ENCODE measurements at regions not wholly inside any gene's neighbourhood (a gene's known extent, or its start where the extent isn't known, plus 50 kb on each side); places are given as distances from the start of the nearest gene placed in this dataset.

DNA sequence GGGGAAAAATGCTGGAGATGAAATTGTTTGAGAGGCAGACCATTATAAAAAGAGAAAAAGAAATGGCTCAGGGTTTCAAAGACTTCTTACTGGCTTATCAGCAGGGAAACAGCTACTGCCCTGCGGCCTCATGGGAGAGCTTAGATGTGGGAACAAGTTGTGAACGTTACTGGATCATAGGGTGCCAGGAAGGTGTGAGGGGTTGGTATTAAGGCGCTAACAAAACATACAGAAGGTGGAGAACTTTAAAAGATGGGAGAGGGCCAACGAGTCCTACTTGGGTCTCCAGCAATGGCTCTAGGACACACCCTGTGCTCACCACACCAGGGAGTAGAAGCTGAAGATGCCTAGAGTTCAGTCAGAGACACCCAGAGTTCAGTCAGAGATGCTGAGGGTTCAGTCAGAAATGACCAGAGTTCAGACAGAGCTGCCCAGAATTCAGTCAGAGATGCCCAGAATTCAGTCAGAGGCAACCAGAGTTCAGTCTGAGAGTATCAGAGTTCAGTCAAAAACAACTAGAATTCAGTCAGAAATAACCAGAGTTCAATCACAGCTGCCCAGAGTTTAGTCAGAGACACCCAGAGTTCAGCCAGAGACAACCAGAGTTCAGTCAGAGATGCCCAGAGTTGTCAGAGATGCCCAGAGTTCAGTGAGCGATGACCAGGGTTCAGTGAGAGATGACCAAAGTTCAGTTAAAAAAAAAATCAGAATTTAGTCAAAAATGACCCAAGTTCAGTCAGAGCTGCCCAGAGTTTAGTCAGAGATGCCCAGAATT lies 1103.6 kb downstream of the BCL11B start:
- DNase-seq (ENCODE audit: low read depth): no peak

DNA sequence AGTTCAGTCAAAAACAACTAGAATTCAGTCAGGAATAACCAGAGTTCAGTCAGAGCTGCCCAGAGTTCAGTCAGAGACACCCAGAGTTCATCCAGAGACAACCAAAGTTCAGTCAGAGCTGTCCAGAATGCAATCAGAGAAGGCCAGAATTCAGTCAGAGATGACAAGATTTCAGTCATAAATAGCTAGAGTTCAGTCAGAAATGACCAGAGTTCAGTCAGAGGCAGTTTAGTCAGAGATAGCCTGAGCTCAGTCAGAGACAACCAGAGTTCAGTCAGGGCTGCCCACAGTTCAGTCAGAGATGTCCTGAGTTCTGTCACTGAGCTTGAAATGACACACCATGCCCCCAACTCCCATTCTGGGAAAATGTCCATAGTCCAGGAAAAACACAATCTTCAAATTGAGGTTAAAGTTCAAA lies 1102.8 kb downstream of the BCL11B start:
- DNase-seq (ENCODE audit: low read depth): no peak

DNA sequence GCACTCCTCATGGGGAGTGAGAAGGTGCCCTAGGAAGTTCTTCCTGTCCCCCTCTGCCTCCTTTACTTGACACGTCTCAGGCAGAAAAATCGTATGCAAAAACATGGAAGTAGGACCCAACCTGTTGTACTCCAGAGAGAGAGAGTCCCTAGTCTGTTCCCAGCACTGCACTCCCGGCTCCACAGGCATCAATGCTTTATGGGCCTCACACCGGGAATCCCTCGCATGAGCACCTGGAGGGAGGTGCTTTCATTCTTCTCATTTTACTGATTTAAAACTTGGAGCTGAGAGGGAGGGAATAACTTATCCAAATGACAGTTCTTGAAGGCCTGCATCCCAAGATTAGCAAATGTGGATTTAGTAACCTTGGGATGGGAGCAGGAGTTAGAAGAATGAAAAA lies 1101.4 kb downstream of the BCL11B start:
- DNase-seq (ENCODE audit: low read depth): no peak

DNA sequence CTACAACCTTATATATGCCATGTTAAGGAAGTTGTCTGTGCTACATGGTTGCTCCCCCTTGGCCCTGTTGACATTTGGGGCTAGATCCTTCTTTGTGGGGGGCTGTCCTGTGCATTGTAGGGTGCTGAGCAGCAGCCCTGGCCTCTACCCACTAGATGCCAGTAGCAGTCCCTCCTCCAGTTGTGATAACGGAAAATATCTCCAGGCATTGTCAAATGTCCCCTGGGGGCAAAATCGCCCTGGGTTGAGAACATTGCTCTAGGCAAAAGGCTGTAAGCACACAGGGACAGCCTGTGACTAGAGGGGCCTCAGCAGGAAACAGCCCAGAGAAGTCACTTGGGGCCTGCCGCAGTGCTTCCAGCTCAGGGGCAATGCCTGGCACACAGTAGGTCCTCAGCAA lies 1100.3 kb downstream of the BCL11B start:
- DNase-seq (ENCODE audit: low read depth): no peak

DNA sequence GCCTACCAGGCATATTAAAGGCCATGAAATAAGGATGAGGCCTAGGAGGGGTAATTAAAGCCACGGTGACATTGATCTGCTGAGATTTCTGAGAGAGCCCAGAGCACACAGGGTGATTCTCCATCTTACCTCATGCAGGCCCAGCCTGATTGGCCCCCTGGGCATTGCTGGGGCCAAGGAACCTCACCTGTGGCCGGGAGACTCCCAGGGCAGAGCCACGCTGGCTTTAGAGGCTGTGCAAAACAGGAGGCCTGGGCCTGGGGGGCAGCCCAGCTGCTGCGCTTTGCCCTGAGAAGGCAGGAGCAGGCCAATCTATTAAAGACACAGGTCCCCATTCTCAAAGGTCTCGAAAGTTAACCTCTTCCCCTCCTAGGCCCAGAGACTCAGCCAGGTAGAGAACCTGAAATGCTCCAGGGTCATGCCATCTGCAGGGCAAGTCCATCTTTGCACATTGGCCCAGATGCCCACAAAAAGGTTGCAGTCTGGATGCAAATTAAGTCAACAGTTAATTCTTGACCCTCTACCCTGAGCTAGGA lies 1099.7 kb downstream of the BCL11B start:
- DNase-seq (ENCODE audit: low read depth): no peak

DNA sequence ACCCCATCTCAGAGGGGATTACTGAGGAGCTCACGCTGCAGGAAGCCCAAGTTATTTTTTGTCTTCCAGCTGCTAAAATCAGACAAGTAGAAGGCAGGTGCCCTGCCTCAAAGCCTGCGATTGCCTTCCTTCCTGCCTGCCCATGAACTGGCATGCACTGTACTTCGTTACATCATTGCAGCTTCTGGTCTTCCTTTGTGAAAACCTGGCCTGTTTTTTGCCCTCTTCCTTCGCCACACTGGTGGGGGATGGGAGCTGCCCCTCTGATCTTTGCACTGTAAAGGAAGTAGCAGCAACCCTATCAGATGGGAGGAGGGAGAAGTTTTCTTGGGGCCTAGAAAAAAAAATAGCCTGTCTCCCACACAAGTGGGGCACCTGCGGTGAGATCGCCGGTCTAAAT lies 1098.7 kb downstream of the BCL11B start:
- DNase-seq (ENCODE audit: low read depth): no peak

DNA sequence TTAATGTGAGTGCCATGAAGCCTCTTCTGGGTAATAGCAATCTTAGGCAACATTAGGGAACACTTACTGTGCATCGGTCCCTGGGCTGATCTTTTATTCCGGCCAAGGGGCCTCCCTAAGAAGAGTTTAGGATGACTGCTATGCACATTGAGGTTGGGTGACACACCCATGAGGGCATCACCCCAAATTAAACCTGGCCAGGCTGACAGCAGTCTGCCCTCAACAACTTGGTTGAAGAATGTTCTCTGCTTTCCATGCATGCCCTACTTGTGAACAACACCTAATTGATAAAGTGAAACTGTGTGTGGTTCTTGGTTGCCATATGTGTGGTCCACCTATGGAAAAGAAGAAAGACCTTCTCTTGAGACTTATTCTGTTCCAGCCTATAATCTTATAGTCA lies 1098.0 kb downstream of the BCL11B start:
- no peak for DNase-seq (ENCODE audit: low read depth)

DNA sequence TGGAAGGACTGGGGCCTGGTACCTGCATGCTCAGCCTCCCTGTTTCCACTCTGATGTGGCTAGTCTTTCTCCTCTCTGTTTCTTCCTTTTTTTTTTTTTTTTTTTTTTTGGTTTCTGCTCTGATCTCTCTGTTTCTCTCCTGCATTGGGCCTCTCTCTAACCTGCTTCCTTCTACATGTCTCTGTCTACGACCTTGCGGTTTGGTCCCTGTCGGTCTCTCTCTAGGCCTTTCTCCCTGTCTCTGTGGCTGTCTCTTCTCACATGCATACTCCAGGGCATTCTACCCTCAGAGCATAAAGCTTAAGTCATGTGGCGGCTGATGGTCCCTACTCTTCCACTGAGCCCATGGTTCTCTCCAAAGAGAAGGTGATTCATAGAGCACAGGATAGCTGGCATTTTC lies 1096.6 kb downstream of the BCL11B start:
- DNase-seq (ENCODE audit: low read depth): no peak

DNA sequence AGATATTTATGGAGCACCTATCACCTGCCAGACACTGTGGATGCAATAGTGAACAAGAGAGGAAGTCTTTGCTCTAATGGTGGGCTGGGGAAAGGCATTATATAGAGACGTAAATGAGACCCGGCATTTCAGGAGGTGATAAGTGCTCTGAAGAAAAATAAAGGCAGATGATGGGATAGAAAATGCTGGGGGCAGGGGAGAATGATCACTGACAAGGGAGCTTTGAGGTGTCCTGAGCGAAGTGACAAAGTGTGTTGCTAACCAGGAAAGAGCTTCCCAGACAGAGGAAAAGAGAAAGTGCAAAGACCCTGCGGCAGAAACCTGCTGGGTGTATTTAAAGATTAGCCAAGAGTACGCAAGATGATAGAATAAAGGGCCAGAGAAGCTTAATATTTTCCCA lies 1096.1 kb downstream of the BCL11B start:
- DNase-seq (ENCODE audit: low read depth): no peak

DNA sequence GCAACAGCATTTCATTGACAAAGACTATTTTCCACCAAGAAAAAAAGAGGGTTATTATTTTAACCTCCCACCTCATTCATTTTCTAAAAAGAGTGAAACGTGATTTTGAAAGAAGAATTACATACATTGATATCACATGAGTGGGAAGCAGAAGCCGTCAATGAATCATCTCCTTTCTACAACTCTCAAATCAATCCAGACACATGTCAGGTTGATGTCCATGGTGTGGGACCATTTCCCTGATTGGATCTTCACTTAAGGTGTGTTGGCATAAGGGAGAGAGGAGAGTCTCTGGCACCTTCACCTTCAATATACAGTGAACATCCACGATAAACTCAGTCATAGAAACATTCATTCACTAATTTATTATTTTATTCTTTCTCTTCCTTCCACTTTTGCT lies 1095.1 kb downstream of the BCL11B start:
- no peak for DNase-seq (ENCODE audit: low read depth)

DNA sequence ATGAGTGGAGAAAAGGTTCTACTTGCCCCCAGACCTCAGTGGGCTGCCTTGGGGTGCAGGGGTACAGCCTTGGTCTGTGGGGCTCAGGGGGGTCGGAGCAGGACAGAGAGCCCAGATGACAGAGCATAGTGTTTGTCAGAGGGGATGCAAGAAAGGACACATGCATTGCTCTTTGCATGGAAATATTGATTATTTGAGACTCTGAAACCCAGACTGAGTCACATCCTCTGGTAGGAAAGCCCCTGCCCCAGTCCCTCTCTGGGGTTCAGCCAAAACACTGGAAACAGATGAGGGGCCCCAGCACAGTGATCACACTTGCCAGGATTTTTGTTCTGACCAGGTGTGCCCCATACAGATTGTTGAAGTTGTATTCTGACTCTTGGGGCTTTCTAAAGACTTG lies 1094.4 kb downstream of the BCL11B start:
- no peak for DNase-seq (ENCODE audit: low read depth)

DNA sequence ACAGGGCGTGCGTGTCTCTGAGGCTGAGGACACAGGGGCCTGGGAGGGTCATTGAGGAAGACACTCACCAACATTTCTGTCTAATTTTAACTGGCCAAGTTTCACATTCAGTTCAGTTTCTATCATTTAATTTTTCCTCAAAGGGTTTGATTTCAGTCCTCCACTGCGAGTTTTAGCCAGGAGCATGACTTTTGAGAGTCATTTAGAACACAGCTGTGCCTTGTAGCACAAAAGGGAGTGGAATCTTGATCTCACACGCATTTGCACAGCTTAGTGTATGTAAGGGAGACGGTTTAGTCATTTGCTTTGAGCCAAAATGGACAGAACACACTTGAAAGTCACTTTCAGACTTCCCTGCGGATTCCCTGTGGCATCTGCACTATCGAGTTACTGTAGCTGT lies 1090.8 kb downstream of the BCL11B start:
- no peak for DNase-seq (ENCODE audit: low read depth)

DNA sequence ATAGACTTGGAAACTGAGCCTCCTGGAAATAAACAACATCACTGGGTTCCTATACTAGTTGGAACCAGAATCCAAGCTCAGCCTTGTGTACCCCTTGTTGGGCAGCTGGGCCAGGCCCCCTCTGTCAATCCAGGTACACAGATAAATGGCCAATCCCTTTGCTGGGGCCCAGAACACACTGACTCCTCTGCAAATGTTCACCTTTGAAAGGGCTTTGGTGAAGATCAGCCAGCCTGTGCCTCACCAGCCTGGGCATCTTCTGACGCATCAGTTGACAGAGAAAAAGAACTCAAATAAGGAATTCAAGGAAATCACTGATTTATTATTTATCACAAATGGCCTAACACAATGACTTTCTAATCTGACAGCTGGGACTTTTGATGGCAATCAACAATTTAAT lies 1090.2 kb downstream of the BCL11B start:
- DNase-seq (ENCODE audit: low read depth): no peak

DNA sequence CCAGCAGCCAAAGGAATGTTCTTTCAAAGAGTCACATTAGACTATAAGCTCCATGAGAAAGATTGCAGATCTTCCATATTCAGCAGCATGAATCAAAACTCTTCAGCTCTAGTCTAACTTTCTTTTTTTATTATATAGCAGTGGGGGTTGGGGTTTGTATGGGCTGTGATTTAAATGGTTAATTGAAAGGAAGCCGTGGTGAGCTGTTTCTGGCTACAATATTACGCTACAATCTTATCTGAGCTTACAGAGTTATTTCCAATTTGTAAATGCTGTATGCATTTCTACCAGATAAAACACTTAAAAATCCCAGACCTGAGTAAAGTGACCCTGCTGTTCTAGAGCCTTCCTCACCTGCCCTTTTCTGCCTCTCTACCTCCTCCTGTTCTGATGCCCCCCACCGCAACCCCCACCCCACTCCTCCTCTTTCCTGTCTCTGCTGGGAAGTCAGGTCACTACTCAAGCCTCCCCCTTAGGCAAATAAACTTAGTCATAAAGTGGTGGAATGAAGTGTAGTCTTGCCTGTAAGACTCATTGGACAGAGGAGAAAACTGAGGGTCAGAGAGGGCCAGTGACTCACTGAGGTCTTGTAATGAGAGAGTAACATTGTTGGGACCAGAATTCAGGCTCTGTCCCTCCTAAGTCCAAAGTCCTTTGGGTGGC lies 1089.5 kb downstream of the BCL11B start:
- DNase-seq (ENCODE audit: low read depth): no peak

DNA sequence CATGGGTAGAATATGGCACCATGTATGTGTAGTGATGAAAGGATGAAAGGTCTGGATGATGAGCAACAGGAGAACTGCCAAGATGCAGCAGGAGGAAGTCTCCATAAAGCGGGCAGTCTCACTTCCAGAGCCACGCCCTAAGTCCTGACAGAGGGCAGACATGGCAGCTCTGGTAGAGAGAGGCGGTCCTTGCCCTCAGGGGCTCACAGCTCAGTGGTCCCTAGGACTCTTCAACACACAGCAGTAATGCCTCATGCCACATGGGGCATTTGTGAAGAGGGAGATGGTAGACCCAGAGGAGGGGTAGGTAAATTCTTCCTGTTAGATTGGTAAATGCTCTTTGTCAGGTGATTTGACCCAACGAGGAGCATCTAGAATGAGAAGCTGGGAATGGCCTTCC lies 1088.4 kb downstream of the BCL11B start:
- no peak for DNase-seq (ENCODE audit: low read depth)

DNA sequence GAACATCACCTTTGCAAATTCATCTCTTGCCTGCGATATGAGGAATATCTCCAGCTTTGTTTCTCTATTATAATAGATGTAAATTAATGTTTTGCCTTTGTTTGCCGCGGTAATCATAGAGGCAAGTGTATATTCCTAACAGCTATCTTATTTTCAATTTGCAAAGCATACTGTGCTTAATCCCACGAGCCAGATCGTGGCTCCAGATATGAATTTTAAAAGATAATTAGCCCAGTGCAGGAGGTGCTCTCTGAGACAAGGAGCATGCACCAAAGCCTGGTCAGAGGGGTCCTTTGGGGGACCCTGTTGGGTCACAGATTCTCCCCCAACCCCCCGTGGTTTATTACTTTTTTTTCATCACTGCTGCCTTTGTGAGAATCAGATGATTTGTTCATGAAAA lies 1087.5 kb downstream of the BCL11B start:
- no peak for DNase-seq (ENCODE audit: low read depth)

DNA sequence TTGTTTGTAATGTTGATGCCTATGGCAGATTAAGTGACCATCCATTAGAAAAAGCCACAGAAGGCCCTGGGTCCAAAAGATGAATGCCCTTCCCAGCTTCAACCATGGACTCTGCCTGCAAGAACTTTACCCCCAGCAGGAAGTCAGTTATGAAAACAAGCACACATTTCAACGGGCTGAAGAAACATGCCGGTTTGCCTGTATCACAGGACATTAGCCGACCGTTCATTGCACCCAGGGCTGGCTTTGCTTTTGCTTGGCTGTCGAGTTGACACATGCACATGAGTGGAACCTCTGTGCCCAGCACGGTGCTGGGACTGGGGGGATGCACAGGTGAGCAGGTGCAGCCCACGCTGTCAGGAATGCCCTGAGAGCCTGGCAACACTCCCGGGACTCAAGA lies 1087.0 kb downstream of the BCL11B start:
- DNase-seq (ENCODE audit: low read depth): no peak

DNA sequence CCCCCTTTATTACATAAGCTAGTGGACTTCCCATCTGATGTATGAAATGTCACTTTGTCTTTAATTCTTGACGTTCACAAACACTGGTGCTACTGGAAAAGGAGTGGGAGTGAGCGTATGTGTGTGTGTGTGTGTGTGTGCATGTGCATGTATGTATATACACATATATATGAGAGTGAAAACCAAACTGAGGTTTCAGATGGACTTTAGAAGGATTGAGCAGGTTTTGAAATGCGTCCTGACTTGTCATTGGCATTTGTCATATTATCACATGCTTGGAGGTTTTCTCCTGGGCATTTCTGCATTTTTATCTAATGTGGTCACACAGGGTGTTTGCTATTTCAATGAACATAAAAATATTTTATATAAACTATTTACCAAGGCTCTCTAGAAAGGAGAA lies 1085.9 kb downstream of the BCL11B start:
- DNase-seq (ENCODE audit: low read depth): no peak

DNA sequence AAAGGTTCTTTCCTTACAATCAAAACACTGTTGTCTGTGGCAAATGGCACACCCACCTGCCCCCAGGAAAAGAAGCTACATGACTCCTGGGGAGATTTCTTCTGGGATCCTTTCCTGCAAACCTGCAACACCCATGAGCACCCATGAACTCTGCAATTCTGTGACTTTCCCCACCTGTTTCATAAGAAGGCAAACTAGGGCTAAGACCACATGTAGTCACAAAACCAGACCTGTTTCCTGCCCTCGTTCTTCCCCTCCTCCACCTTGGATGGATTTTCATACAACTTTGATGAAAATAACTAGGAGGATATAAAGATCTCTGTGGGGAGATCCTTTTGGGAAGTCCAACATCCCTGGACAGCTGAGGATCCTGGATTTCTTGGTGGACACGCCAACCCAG lies 1084.7 kb downstream of the BCL11B start:
- no peak for DNase-seq (ENCODE audit: low read depth)

DNA sequence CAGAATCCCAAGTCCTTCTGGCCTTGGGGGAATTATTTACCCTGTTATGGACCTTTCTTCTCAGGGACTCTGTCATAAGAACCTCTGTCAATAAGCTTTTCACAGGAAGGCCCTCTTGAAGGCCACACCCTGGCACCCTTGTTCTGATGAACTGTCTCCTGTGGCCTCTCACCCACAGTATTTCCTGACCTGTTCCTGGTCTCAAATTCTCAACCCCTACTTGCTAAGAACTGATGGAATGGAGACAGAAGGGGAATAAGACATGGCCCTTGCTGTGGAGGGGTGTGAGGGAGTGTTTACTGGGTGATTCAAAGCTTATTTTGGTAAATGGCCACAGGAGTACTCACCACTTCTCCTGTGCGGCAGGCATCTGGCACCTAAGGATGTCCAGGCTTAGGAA lies 1082.9 kb downstream of the BCL11B start:
- DNase-seq (ENCODE audit: low read depth): no peak

DNA sequence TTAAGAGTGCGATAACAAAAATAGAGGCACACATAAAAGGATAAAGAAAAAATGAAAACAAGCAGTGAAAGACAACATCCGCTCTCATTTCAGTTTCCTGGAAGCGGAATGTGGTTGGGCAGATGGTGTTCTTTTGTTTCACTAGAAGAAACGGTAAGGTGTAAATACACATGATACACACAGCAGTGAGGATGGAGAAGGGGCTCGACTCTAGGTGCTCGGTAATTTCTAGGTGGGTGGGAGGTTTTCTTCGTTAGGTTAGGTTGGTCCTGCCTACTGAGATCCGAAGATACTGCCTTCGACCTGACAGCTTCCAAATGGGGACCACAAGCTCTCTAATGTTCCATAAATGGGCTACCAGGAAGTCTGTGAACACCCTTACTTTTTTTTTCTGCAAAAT lies 1082.5 kb downstream of the BCL11B start:
- DNase-seq (ENCODE audit: low read depth): no peak

DNA sequence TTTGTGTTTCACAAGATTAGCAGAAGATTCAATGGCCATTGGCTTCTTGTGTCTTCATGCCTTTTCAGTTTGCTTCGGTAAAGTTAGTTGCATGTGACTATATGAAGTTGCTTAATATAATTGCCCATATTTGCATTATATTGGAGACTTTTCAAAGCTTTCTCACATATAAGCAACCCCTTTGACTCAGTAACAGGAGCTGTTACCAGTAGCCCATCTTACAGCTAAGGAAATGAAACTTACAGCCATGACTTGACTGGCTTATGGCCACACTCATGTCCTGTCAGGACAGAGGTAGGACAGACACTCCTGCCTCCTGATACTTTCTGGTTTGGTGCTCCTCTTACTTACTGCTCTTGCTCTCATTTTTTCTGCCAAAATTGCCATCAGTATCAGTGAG lies 1082.1 kb downstream of the BCL11B start:
- no peak for DNase-seq (ENCODE audit: low read depth)

DNA sequence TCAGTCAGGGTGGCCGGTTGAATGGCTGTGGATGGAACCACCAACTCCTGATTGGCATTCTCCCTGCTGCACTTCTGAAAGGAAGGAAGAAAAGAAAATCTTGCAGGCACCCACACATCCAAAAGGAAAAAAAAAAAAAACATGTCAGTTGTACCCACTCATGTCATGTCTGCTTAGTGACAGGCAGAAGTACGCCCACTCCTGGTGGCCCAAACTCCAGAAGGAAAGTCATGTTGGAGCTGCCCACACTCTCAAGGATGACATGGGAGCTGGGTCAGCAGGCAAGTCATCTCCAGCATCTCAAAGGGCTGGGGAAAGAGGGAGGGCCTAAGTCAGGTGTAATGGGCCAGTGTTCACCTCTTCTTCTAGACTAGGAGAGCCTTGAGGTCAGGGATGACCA lies 1079.1 kb downstream of the BCL11B start:
- DNase-seq (ENCODE audit: low read depth): no peak

DNA sequence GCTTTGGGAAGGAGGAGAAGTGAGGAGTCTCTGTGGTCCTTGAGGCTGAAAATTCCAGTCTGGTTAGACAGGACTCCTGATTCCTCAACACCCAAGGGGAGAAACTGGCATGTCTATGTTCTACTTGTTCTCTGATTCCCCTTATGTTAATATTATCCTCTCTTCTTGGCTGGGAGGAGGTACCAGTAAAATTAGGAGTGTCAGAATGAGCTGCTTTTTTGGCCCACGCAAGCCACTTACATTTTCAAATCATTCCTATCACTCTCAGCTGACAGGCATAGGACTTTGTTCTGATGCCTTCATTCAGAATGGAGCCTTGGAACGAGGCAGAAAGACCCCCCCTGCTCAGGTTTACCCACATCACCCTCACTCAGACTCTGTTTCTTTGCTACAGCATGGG lies 1077.2 kb downstream of the BCL11B start:
- no peak for DNase-seq (ENCODE audit: low read depth)

All from HS-5 (cell line).